ENCODE measurements at regions not wholly inside any gene's neighbourhood (a gene's known extent, or its start where the extent isn't known, plus 50 kb on each side); places are given as distances from the start of the nearest gene placed in this dataset.
A peak's percentile ranks its signal among the peaks of the same experiment; 100 is the strongest.

GRCh38 chr2:6392966-6393365 is 472.7 kb downstream of the CMPK2 start:
- intact Hi-C loops (cut with DNase I) = no loop called here
- peak in 11 of 42 donors; percentile 1 to 51 (median 15) for DNase-seq

GRCh38 chr2:6393819-6394218 is 471.9 kb downstream of the CMPK2 start:
- intact Hi-C loops (cut with DNase I) = no loop called here
- DNase-seq = no peak

GRCh38 chr2:6394276-6394675 is 471.4 kb downstream of the CMPK2 start:
- intact Hi-C loops (cut with DNase I) = no loop called here

GRCh38 chr2:6398421-6398820 is 467.3 kb downstream of the CMPK2 start:
- DNase-seq = no peak
- intact Hi-C loops (cut with DNase I) = no loop called here

More at GRCh38 chr2:6394276-6394675, 471.4 kb downstream of the CMPK2 start:
- DNase-seq = no peak

- intact Hi-C loops (cut with DNase I) = no loop called here
- no peak for DNase-seq
Observed at GRCh38 chr2:6401301-6401700, 464.4 kb downstream of the CMPK2 start.

- intact Hi-C loops (cut with DNase I) = no loop called here
- no peak for DNase-seq
Observed at GRCh38 chr2:6408057-6408456, 457.6 kb downstream of the CMPK2 start.

GRCh38 chr2:6410313-6410712 is 455.4 kb downstream of the CMPK2 start:
- intact Hi-C loops (cut with DNase I) = no loop called here

GRCh38 chr2:6412533-6413091 is 453.1 kb downstream of the CMPK2 start:
- intact Hi-C loops (cut with DNase I) = no loop called here
- no peak for DNase-seq

More at GRCh38 chr2:6410313-6410712, 455.4 kb downstream of the CMPK2 start:
- no peak for DNase-seq

GRCh38 chr2:6417050-6417449 is 448.7 kb downstream of the CMPK2 start:
- DNase-seq = no peak
- intact Hi-C loops (cut with DNase I) = no loop called here

GRCh38 chr2:6418291-6418690 is 447.4 kb downstream of the CMPK2 start:
- no peak for DNase-seq
- intact Hi-C loops (cut with DNase I) = no loop called here

GRCh38 chr2:6421138-6421730 is 444.5 kb downstream of the CMPK2 start:
- peak in 1 of 42 donors; percentile 4 for DNase-seq
- intact Hi-C loops (cut with DNase I) = no loop called here

- DNase-seq = peak in 19 of 42 donors; percentile 15 to 77 (median 31)
- intact Hi-C loops (cut with DNase I) = no loop called here
Observed at GRCh38 chr2:6421888-6422287, 443.8 kb downstream of the CMPK2 start.

- intact Hi-C loops (cut with DNase I) = no loop called here
- no peak for DNase-seq
Observed at GRCh38 chr2:6423157-6423556, 442.6 kb downstream of the CMPK2 start.

- intact Hi-C loops (cut with DNase I) = no loop called here
- no peak for DNase-seq
Observed at GRCh38 chr2:6423944-6424343, 441.8 kb downstream of the CMPK2 start.

- no peak for DNase-seq
- intact Hi-C loops (cut with DNase I) = no loop called here
Observed at GRCh38 chr2:6425032-6425431, 440.7 kb downstream of the CMPK2 start.

- DNase-seq = no peak
- intact Hi-C loops (cut with DNase I) = no loop called here
Observed at GRCh38 chr2:6429210-6429986, 436.3 kb downstream of the CMPK2 start.

- intact Hi-C loops (cut with DNase I) = loop anchor here (10.0 kb wide), 1 partner anchor 50 kb away; no protein-coding TSS in a partner anchor
- peak; percentile 15 to 92 (median 65) for DNase-seq
Observed at GRCh38 chr2:6434438-6434837, 431.3 kb downstream of the CMPK2 start.

GRCh38 chr2:6441800-6442199 is 423.9 kb downstream of the CMPK2 start:
- DNase-seq = no peak
- intact Hi-C loops (cut with DNase I) = no loop called here

GRCh38 chr2:6442252-6442985 is 423.3 kb downstream of the CMPK2 start:
- intact Hi-C loops (cut with DNase I) = no loop called here

More at GRCh38 chr2:6442252-6442985, 423.3 kb downstream of the CMPK2 start:
- DNase-seq = no peak
